ENCODE measurements at regions not wholly inside any gene's neighbourhood (a gene's known extent, or its start where the extent isn't known, plus 50 kb on each side); places are given as distances from the start of the nearest gene placed in this dataset.

GRCh38 chr3:159416856-159417255 lies 571.8 kb upstream of the IL12A start:
- no peak overlapping the region for H3K4me2 ChIP-seq (ENCODE audit: control insufficient read depth, extremely low read depth, insufficient read depth, low read depth, low read length)
- no peak overlapping the region for H2AFZ ChIP-seq (ENCODE audit: control insufficient read depth, low read length)
- peaks cover 4% of the 10 kb centered on the region for H3K4me1 ChIP-seq (ENCODE audit: control insufficient read depth, extremely low read depth, insufficient read depth, low read length)
- no peak for TF ChIP-seq EZH2 (IDR thresholded peaks at IDR 0.05; ENCODE audit: low read length)
- dilution Hi-C loops (cut with MboI; ENCODE audit: extremely low pct_ligation_motif_present, low sequenced_read_pairs), result no loop called here
- H3K36me3 ChIP-seq (ENCODE audit: control insufficient read depth in 2 of 2, extremely low read depth in 1 of 2, insufficient read depth in 2 of 2, low read length in 2 of 2), result no peaks in the 10 kb centered on the region
- FAIRE-seq (no peak), DNase-seq (ENCODE audit: low read depth, low spot score) (no peak)
- H3K27ac ChIP-seq (ENCODE audit: control insufficient read depth, insufficient read depth, low read length), result no peak overlapping the region
- no peak overlapping the region for H3K4me3 ChIP-seq (ENCODE audit: control insufficient read depth in 2 of 3, extremely low read depth in 1 of 3, insufficient read depth in 2 of 3, low read depth in 1 of 3, low read length in 3 of 3)
- no peaks in the 10 kb centered on the region for H3K27me3 ChIP-seq (ENCODE audit: control insufficient read depth, extremely low read depth, insufficient read depth, low read length)
- H3K79me2 ChIP-seq (ENCODE audit: control insufficient read depth, insufficient read depth, low read length), result no peaks in the 10 kb centered on the region
- H3K9ac ChIP-seq (ENCODE audit: control insufficient read depth, extremely low read depth, insufficient read depth, low read length), result no peak overlapping the region
- H3K9me3 ChIP-seq (ENCODE audit: control insufficient read depth, low read depth, low read length), result no peaks in the 10 kb centered on the region
- H3K9me1 ChIP-seq (ENCODE audit: control insufficient read depth, extremely low read depth, insufficient read depth, low read length), result no peaks in the 10 kb centered on the region
- no peaks in the 10 kb centered on the region for H4K20me1 ChIP-seq (ENCODE audit: control insufficient read depth, extremely low read depth, insufficient read depth, low read length)

DNA sequence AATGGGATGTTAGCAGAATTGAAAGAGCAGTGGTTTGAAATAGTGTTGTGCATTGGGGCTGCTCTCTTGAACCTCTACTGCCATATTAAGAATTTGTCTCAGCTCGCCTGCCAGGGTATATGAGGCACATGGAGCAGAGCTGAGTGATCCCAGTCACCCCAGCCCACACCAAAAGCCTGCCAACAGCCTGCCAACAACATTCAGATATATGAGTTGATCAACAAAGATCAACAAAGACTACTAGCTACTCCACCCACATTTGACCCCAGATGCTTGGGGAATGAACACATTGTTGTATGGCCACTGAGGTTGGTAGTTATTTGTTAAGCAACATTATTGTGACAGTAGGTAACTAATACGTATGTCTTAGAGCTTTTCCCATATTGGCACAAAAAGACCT lies 570.9 kb upstream of the IL12A start:
- H3K27me3 ChIP-seq (ENCODE audit: control insufficient read depth, extremely low read depth, insufficient read depth, low read length), result no peaks in the 10 kb centered on the region
- dilution Hi-C loops (cut with MboI; ENCODE audit: extremely low pct_ligation_motif_present, low sequenced_read_pairs), result no loop called here
- no peak for FAIRE-seq
- H3K27ac ChIP-seq (ENCODE audit: control insufficient read depth, insufficient read depth, low read length), result no peak overlapping the region
- H2AFZ ChIP-seq (ENCODE audit: control insufficient read depth, low read length), result no peak overlapping the region
- no peaks in the 10 kb centered on the region for H3K36me3 ChIP-seq (ENCODE audit: control insufficient read depth in 2 of 2, extremely low read depth in 1 of 2, insufficient read depth in 2 of 2, low read length in 2 of 2)
- TF ChIP-seq EZH2 (IDR thresholded peaks at IDR 0.05; ENCODE audit: low read length), result no peak
- TF ChIP-seq, protein P1, sequence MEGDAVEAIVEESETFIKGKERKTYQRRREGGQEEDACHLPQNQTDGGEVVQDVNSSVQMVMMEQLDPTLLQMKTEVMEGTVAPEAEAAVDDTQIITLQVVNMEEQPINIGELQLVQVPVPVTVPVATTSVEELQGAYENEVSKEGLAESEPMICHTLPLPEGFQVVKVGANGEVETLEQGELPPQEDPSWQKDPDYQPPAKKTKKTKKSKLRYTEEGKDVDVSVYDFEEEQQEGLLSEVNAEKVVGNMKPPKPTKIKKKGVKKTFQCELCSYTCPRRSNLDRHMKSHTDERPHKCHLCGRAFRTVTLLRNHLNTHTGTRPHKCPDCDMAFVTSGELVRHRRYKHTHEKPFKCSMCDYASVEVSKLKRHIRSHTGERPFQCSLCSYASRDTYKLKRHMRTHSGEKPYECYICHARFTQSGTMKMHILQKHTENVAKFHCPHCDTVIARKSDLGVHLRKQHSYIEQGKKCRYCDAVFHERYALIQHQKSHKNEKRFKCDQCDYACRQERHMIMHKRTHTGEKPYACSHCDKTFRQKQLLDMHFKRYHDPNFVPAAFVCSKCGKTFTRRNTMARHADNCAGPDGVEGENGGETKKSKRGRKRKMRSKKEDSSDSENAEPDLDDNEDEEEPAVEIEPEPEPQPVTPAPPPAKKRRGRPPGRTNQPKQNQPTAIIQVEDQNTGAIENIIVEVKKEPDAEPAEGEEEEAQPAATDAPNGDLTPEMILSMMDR (optimal IDR thresholded peaks at IDR 0.05 in 1 of 3, IDR thresholded peaks at IDR 0.05 in 1 of 3, conservative IDR thresholded peaks at IDR 0.05 in 1 of 3; ENCODE audit: extremely low read depth in 1 of 3, insufficient read depth in 2 of 3, low read length in 3 of 3), result no peak
- no peak overlapping the region for H3K9ac ChIP-seq (ENCODE audit: control insufficient read depth, extremely low read depth, insufficient read depth, low read length)
- no peak overlapping the region for H3K4me2 ChIP-seq (ENCODE audit: control insufficient read depth, extremely low read depth, insufficient read depth, low read depth, low read length)
- no peaks in the 10 kb centered on the region for H3K9me1 ChIP-seq (ENCODE audit: control insufficient read depth, extremely low read depth, insufficient read depth, low read length)
- no peaks in the 10 kb centered on the region for H3K79me2 ChIP-seq (ENCODE audit: control insufficient read depth, insufficient read depth, low read length)
- H3K4me1 ChIP-seq (ENCODE audit: control insufficient read depth, extremely low read depth, insufficient read depth, low read length), result peaks cover 4% of the 10 kb centered on the region
- H3K4me3 ChIP-seq (ENCODE audit: control insufficient read depth in 2 of 3, extremely low read depth in 1 of 3, insufficient read depth in 2 of 3, low read depth in 1 of 3, low read length in 3 of 3), result no peak overlapping the region
- no peak for DNase-seq (ENCODE audit: low read depth, low spot score)
- no peaks in the 10 kb centered on the region for H3K9me3 ChIP-seq (ENCODE audit: control insufficient read depth, low read depth, low read length)
- H4K20me1 ChIP-seq (ENCODE audit: control insufficient read depth, extremely low read depth, insufficient read depth, low read length), result no peaks in the 10 kb centered on the region
